Dedifferentiated amniotic fluid mesenchymal stem cell (primary cell): ENCODE measurements at regions not wholly inside any gene's neighbourhood (a gene's known extent, or its start where the extent isn't known, plus 50 kb on each side); places are given as distances from the start of the nearest gene placed in this dataset.
"Not testable (repeated sequence)": the region's sequence is repeated elsewhere in the genome, so short reads cannot be mapped to it uniquely, and the experiment has no call there.

Experiments
- DNase-seq: peaks from one replicate; pipeline ENCODE4 v3.0.0-alpha.2; 2016; ENCODE audit errors: extremely low spot score

- DNase-seq = no peak
Measured at GRCh38 chrX:115702982-115703381, 142.0 kb downstream of the PLS3 start.

GRCh38 chrX:115709039-115709438 is 148.1 kb downstream of the PLS3 start:
- DNase-seq = peak; percentile 13

- no peak for DNase-seq
Measured at GRCh38 chrX:115712484-115712883, 151.5 kb downstream of the PLS3 start.

- DNase-seq = peak; percentile 13
Measured at GRCh38 chrX:115713460-115713859, 152.5 kb downstream of the PLS3 start.

DNA sequence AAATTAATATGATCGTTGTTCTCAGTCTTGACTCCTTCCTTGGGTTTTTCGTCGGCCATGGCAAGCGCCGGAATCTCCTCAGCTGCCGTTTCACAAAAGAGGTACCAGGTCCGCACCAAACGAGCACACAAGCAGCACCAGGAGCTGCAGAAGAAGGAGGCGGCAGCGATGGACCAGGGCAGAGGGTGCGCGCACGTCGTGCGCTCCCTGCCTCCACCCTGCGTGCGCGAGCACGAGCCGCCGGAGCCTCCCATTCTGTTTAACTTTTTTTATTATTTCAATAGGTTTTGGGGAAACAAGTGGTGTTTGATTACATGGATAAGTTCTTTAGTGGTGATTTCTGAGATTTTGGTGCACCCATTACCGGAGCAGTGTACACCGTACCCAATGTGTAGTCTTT is 158.2 kb downstream of the PLS3 start:
- no peak for DNase-seq

DNA sequence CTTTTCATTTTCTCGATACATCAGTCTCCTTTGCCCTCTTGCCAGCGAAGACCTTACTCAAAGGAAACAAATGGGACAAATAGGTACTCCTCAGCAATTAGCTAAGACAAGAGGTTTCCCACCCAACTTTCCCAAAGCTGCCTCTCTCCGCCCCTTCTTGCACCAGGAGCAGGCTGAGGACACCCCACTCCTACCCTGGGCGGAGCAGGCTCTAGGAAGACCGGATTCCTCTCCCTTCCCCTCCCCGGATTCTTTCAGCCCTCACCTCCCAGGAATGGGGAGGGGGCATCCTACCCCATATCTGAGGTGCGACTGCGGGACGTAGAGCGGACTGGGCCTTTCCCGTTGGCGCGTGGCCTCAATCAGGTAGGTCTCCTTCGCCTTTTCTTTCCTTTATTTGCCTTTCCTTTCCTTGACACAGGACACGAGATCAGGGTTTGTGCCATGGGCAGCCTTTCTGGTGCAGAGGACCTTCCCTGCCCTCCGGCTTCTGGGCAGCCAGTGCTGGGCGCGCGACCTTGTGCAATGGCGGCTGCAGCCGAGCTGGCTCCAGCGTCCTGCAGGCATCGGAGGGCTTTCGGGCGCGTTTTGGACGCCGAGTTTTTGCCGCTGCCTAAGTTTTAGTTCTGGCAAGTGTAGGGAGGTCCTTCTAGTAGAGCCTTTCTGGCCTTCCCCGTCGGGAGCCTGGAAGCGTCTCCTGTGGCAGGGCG is 161.9 kb downstream of the PLS3 start:
- not testable (repeated sequence) for DNase-seq

DNA sequence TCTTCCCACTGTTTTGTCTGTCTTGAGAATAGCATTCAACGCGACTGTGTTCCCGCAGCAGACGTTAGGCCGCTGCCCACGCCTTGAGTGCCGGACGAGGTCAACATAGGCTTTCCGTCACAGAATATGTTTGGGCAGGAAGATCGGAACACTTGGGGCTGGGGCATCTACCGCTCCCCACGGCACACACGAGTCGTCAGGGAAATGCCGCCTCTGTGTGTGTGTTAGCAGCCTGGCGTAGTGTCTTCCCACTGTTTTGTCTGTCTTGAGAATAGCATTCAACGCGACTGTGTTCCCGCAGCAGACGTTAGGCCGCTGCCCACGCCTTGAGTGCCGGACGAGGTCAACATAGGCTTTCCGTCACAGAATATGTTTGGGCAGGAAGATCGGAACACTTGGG is 164.4 kb downstream of the PLS3 start:
- not testable (repeated sequence) for DNase-seq

- not testable (repeated sequence) for DNase-seq
Measured at GRCh38 chrX:115727792-115728732, 167.1 kb downstream of the PLS3 start.

DNA sequence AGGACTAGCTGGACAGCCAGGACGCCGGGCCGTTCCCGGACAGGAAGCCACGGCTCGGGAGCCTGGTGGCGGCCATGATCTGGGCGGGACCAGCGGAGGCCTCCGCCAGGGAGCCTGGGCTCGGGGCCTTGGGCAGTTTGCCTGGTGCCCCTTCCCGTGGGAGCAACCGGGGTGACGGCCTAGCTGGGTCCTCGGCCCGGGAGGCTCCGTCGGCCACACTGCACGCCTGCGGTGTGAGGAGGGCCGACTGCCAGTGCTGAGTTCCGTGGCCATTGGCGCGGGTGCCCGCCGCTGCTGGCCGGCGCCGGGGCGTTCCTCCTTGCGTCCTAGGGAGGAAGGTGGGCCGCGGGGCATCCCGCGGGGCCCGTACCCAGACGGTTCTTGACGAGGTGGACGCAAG is 171.6 kb downstream of the PLS3 start:
- not testable (repeated sequence) for DNase-seq

DNA sequence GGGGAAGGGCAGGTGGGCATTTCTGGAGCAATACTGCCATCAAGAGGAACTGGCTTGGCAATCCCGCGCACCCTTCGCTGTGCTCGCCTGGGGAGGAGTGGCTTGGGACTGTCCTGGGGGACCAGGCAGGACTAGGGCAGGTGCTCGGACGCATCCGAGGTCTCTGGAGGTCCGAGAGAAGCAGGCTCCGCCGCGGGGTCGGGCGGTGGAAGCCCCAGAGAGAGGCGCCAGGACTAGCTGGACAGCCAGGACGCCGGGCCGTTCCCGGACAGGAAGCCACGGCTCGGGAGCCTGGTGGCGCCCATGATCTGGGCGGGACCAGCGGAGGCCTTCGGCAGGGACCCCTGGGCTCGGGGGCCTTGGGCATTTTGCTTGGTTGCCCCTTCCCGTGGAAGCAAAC is 174.3 kb downstream of the PLS3 start:
- not testable (repeated sequence) for DNase-seq
